ENCODE measurements at regions not wholly inside any gene's neighbourhood (a gene's known extent, or its start where the extent isn't known, plus 50 kb on each side); places are given as distances from the start of the nearest gene placed in this dataset.

GRCh38 chr6:169165561-169166300, 87.9 kb downstream of the THBS2 start:
- no peak for DNase-seq

GRCh38 chr6:169164986-169165385, 88.7 kb downstream of the THBS2 start:
- no peak for DNase-seq

- no peak for DNase-seq
Observed at GRCh38 chr6:169164451-169164850, 89.2 kb downstream of the THBS2 start.

GRCh38 chr6:169163411-169163901, 90.2 kb downstream of the THBS2 start:
- no peak for DNase-seq

- DNase-seq, result no peak
Observed at GRCh38 chr6:169162752-169163407, 90.8 kb downstream of the THBS2 start.

GRCh38 chr6:169162249-169162648, 91.4 kb downstream of the THBS2 start:
- no peak for DNase-seq

GRCh38 chr6:169161572-169162167, 92.0 kb downstream of the THBS2 start:
- DNase-seq, result no peak

- no peak for DNase-seq
Observed at GRCh38 chr6:169160855-169161560, 92.6 kb downstream of the THBS2 start.

- no peak for DNase-seq
Observed at GRCh38 chr6:169160091-169160854, 93.4 kb downstream of the THBS2 start.

GRCh38 chr6:169159331-169159730, 94.3 kb downstream of the THBS2 start:
- no peak for DNase-seq

- DNase-seq, result no peak
Observed at GRCh38 chr6:169158691-169159090, 95.0 kb downstream of the THBS2 start.

- DNase-seq, result no peak
Observed at GRCh38 chr6:169158174-169158573, 95.5 kb downstream of the THBS2 start.

GRCh38 chr6:169157197-169158148, 96.2 kb downstream of the THBS2 start:
- no peak for DNase-seq

- DNase-seq, result no peak
Observed at GRCh38 chr6:169156793-169157147, 96.9 kb downstream of the THBS2 start.

- DNase-seq, result no peak
Observed at GRCh38 chr6:169156108-169156792, 97.4 kb downstream of the THBS2 start.

- DNase-seq, result no peak
Observed at GRCh38 chr6:169155481-169155880, 98.2 kb downstream of the THBS2 start.

GRCh38 chr6:169153401-169153800, 100.2 kb downstream of the THBS2 start:
- DNase-seq, result no peak

- no peak for DNase-seq
Observed at GRCh38 chr6:169146521-169146920, 107.1 kb downstream of the THBS2 start.

- no peak for DNase-seq
Observed at GRCh38 chr6:169145991-169146501, 107.6 kb downstream of the THBS2 start.

- no peak for DNase-seq
Observed at GRCh38 chr6:169145496-169145895, 108.2 kb downstream of the THBS2 start.

- no peak for DNase-seq
Observed at GRCh38 chr6:169144356-169144755, 109.3 kb downstream of the THBS2 start.

Data from NCI-H1930 (cell line).